HFF-Myc (cell line): ENCODE measurements at regions not wholly inside any gene's neighbourhood (a gene's known extent, or its start where the extent isn't known, plus 50 kb on each side); places are given as distances from the start of the nearest gene placed in this dataset.

Experiments
- DNase-seq: peaks from one replicate; pipeline ENCODE4 v3.0.0-alpha.2; 2011; ENCODE audit warnings: low read depth; ENCODE audit errors: extremely low read depth
- H3K4me3 ChIP-seq: replicated peaks from 2 replicates; pipeline ENCODE4 v1.5.1; 2011; ENCODE audit warnings: low read depth, mild to moderate bottlenecking, control low read depth, low read length
- TF ChIP-seq, protein P1 (sequence below): IDR thresholded peaks from 2 replicates; pipeline ENCODE4 v1.5.1; 2012; ENCODE audit warnings: mild to moderate bottlenecking, low read depth, low read length, control low read depth; ENCODE audit errors: missing control alignments

DNA sequence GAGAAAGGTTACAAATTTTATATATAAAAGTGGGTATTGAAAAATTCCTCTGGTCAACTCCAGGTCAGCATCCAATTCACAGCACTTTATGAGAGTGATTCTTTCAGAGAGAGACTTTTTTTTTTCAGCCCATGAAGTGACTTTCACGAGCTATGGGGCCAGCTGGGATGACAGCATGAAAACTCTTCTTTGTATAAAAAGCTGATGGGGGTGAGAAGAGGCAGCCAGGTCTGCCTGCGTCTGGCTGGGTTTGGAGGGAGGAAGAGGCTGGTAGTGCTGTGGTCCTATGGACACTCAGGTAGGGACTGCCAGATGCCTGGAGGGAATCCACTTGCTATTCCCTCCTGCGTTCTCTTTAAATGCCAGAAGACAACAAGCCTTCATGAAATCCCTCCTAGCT is 250.6 kb downstream of the UTP18 start:
- DNase-seq = no peak
- TF ChIP-seq, protein P1, sequence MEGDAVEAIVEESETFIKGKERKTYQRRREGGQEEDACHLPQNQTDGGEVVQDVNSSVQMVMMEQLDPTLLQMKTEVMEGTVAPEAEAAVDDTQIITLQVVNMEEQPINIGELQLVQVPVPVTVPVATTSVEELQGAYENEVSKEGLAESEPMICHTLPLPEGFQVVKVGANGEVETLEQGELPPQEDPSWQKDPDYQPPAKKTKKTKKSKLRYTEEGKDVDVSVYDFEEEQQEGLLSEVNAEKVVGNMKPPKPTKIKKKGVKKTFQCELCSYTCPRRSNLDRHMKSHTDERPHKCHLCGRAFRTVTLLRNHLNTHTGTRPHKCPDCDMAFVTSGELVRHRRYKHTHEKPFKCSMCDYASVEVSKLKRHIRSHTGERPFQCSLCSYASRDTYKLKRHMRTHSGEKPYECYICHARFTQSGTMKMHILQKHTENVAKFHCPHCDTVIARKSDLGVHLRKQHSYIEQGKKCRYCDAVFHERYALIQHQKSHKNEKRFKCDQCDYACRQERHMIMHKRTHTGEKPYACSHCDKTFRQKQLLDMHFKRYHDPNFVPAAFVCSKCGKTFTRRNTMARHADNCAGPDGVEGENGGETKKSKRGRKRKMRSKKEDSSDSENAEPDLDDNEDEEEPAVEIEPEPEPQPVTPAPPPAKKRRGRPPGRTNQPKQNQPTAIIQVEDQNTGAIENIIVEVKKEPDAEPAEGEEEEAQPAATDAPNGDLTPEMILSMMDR = no peak

DNA sequence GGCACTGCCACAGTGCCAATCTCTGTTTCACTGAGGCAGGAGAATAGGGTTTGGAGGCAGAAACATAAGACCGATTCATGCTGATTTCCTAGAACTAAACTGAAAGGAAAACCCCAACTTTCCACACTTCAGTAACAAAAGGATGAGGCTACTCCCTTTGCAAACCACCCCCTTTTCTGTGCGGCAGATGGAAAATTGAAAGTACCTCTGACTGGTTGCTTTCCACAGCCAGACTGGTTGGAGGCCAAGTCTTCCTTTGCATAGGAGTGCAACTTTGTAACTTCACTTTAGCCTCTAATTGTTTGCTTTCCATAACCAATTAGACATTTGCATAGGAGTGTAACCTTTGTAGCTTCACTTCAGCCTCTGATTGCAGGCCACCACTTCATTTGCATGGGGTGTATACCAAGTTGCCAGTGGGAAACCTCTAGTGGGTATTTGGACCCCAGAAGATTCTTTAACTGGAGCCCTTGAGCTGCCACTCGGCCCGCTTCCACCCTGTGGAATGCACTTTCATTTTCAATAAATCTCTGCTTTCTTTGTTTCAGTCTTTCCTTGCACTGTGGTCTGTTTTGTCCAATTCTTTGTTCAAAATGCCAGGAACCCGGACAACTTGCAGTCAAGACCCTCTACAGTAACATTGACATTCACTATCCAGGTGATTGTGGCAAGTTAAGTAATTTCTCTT is 252.0 kb downstream of the UTP18 start:
- TF ChIP-seq, protein P1 = no peak
- no peak for DNase-seq
- no peak overlapping the region for H3K4me3 ChIP-seq

More for the DNA sequence above, 250.6 kb downstream of the UTP18 start:
- H3K4me3 ChIP-seq = no peak overlapping the region

- no peak overlapping the region for H3K4me3 ChIP-seq
- TF ChIP-seq, protein P1 = no peak
- DNase-seq = no peak
Measured at GRCh38 chr17:51516924-51517323, 256.6 kb downstream of the UTP18 start.

GRCh38 chr17:51524524-51524923 is 264.2 kb downstream of the UTP18 start:
- no peak for DNase-seq
- TF ChIP-seq, protein P1 = no peak
- H3K4me3 ChIP-seq = no peak overlapping the region

DNA sequence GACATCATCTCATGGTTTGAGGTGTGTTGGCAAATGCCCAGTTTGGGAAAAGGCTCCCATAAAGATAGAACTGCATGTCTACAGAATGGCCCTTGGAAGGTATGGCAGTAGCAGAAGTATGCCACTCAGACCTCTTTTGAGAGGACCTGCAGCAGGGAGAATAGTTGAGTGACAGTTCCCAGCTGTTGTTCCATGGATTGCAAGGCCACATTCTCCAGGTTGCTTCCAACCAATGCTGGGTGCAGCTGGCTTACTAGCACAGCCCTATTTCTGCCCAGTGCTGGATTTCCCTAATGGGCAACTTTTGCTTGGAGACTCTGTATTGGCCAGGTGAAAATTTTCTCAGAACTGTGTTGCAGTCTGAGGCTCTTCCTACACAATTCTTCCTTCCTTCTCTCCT is 266.2 kb downstream of the UTP18 start:
- TF ChIP-seq, protein P1 = no peak
- no peak overlapping the region for H3K4me3 ChIP-seq
- no peak for DNase-seq

DNA sequence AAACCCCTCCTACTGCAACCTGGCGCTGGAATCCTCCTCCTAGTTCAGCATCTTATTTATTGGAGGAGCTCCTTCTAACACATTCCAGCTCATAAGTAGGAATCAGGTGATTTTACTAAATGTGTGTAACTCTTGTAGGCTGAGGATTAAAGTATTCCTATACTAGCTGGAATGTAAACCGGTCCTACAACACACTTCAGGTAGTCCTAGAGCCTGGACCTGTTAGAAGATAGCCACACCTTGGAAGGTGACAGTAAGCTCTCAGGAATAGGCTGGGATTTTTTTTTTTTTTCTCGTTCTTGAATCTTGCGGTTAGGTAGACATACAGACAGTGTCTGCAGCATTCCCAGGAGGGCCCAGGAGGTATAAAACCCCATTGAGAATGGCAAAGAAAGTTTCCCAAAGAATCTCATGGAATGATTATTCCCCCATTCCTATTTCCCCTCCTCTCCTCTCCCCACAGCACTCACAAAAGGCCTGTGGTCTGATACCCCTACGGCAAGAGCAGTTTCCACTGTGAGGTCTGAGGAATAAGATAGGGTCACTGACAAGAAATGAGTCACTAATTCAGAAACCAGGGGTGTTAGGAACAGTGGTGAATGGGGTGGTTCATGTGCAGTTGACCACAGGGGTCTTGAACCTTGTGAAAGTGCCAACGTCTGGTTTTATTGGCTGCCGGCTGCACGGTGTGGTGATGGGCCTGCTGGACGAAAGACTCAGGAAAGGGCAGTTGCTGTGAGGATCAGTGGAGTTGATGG is 267.1 kb downstream of the UTP18 start:
- no peak overlapping the region for H3K4me3 ChIP-seq
- TF ChIP-seq, protein P1 = no peak
- DNase-seq = no peak
